Activated CD4-positive, alpha-beta T cell treated with anti-CD3 and anti-CD28 coated beads, Interleukin-2, amount 50 U/mL, for 48 hours (primary cell): ENCODE measurements at regions not wholly inside any gene's neighbourhood (a gene's known extent, or its start where the extent isn't known, plus 50 kb on each side); places are given as distances from the start of the nearest gene placed in this dataset.
"Not testable (repeated sequence)": the region's sequence is repeated elsewhere in the genome, so short reads cannot be mapped to it uniquely, and the experiment has no call there.

Experiments used
- DNase-seq, 2 experiments: peaks; one replicate each; pipeline ENCODE4 v3.0.0-alpha.2; 2020

DNA sequence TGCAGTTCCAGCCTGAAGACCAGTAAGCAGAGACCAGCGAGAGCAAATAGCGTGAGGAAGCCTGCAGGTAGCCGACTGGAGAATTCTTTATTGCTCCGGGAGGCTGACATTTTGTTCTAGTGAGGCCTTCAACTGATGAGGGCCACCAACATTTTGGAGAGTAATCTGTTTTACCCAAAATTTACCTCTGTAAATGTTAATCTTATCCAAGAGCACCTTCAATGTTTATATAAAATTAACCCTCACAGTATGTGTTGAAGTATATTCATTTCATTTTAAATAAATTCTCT is 546.4 kb upstream of the SLITRK5 start:
- DNase-seq = no peak

DNA sequence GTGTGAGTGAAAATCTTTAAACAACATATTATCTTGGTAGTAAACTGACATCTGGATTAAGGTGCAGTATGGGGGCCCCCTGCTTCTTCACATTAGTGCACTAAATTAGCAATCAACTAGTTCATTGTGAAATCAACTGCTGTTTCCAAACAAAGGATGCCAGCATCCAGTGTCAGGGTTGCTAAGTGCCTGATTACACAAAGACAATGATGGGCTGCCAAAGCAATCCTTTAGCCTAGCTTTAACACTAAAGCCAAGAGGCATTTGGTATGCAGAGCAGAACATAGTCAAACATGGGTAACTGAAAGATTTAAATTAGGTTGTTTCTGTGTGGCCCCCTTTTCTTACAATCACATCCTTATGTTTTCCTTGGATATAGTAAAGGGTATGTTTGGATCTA is 543.1 kb upstream of the SLITRK5 start:
- DNase-seq = no peak

DNA sequence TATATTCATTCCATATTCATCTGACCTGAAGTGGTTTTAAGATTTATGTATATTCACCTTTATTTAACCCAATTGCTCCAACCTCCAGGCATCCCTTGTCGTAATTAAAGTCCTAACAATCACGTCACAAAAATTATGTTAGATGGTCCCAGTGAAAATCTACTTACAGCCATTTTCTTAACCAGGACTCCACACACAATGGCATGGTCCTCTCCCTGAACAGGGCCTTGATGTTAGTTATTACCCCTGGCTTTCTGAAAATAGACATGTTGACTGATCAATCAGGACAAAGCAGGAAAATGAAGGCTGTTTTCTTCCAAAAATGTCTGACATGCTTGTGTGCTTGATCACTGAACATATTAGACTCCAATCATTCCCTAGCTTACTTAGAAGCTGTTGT is 542.7 kb upstream of the SLITRK5 start:
- no peak for DNase-seq

DNA sequence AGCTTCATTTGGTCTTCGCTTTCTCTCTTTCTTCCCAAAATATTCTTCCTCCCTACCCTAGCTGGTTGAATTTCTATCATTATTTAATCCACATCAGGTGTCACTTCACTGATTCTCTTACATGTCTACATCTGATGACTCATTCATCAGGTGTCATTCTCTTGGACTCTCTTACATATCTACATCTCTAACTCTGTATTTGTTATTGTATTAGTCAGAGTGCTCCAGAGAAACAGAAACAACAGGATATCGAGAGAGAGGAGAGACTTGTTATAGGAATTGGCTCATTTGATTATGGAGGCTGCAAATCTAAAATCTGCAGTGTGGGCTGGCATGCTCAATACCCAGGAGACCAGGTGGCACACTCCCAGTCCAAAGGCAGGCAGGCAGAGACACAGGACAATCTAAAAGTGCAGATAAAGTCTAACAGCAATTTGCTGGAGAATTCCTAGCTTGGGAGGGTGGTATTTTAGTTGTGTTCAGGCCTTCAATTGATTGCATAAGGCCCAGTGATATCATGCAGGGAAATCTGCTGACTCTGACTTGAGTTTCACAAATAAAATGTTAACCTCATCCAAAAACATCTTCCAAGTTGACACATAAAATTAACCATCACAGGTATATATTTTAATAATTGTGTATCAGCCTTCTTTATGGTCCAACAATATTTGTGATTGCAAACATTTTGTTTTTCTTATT is 541.4 kb upstream of the SLITRK5 start:
- DNase-seq = no peak

DNA sequence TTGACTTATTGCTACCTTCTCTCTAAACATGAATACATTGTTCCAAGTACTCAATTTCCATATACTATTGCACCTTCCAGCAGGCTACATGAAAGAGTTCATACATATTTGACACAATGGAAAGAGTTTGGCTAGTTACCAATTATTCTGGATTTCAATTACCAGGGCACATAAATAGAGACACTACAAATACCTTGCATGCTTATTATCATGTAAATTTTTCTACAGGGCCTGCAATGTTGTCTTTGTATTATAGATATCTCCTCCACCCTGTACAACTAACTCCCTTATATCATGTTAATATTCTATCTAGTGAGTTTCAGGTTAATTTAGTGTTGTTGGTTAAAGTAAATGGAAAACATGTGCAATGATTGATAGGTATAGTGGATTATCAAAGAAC is 540.7 kb upstream of the SLITRK5 start:
- no peak for DNase-seq

DNA sequence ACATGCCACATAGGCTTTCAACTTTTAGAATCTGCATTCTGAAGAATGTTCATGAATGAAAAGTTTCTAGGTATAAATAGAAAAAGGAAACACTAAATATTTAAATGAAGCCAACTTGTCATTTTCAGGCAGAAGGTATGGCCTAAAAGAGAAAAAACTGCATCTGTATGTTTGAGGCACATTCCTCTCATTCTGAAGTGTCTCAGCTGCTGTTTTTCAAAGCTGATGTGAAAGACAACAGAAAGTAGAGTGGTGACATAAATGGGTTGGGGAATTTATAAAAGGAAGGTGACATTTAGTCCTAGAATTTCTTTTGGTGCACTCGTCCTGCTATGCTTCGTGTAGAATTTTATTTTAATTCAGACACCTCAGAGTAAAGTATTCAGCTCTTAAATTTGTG is 539.6 kb upstream of the SLITRK5 start:
- no peak for DNase-seq

DNA sequence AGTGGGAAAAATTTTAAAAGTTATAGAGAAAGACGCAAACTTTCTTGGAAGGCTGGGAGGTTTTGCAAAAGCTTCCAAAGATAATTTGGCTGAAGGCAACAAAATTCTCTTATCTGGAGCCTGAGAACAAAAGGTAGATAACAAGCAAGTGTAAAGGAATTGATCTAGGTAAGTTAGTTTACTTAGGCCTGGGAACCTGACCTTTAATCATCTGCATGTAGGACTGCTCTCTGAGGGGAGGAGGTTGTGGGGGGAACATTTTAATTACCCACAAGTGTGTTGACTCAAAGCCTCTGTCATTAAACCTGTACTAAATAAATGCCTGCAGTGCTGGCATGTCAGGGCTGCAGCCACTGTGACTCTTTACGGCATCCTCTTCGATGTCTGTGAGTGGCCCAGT is 532.3 kb upstream of the SLITRK5 start:
- DNase-seq = no peak

DNA sequence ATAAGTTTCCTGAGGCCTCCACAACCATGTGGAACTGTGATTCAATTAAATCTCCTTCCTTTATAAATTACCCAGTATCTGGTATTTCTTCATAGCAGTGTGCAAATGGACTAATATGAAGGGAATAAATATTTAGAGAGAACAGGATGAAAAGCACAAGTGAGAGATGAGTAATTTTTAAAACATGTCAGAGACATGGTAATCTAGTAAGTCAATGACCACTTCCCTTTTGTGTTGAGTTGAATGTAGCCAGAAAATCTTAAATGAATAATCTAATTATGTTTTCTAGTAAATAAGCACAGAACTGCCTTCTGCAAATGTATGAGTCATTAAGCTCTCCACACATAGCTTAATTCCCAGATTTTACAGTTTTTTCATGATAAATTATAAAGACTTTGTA is 524.1 kb upstream of the SLITRK5 start:
- no peak for DNase-seq

DNA sequence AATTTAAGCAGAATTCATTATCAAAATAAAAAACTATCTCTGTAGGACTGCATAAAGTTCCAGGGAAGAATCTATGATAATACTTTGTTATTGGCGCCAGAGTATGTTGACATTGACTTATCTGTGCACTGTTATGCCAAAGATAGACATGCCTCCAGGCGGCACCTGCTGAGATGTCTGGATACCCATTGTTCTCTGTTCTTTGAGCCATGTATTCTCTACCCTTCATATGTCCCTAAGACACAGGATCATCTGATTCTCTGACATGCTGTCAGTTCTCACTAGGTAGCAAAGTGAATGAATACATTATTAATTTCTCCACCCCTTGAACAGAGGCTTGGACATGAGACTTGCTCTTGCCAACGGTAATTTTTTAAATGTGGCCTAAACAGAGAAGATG is 517.8 kb upstream of the SLITRK5 start:
- DNase-seq = no peak

DNA sequence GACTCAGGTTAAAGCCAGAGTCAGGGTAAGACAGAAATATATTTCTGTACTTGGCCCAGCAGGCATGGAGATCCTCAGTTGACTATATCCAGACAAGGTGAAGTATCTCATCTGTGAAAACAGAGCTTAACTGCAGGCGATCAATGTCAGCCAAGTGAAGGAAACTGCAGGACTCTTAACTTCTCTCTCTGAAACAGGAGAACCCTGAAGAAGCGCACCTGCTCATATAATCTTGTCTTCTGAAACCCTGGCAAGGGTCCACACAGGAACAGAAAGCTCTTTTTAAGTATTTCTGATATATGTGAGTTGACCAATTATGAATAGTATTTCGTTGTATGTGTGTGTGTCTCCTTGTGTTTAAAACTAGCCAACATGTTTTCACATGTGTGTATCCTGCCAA is 504.8 kb upstream of the SLITRK5 start:
- no peak for DNase-seq

DNA sequence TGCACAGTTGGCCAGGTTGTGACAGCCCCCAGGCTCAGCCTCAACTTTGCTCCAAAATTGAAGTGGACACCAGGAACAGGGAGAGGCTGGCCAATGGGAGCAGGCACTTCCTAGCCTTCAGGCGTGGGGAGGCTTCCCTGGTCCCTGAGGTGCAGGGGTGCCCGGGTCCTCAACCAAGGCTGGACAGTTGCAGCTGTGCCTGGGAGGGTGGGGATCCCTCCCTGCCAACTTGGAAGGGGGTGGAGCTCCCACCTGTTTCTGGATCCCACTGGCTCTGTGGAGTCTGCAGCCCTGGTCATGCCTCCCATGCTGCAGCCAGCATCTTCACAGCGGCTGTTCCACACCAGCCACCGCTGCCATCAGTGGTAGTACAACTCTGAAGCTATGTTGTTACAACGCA is 502.8 kb upstream of the SLITRK5 start:
- no peak for DNase-seq

DNA sequence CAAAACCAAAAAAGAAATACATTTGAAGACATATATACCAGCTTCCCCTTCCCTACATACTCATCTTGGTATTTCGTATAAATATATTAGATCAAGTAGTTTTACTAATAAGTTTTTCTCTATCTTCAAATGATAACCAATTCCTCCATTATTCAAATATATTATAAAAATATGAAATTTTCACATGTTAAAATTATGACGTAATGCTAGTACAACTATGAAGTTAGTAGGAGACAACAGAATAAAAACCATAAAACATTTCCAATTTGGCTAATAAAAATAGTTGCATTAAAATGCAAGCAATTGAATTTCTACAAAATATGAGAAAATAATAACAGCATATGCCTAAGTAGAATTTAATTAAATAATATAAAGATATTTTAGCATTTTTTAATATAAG is 501.8 kb upstream of the SLITRK5 start:
- no peak for DNase-seq

DNA sequence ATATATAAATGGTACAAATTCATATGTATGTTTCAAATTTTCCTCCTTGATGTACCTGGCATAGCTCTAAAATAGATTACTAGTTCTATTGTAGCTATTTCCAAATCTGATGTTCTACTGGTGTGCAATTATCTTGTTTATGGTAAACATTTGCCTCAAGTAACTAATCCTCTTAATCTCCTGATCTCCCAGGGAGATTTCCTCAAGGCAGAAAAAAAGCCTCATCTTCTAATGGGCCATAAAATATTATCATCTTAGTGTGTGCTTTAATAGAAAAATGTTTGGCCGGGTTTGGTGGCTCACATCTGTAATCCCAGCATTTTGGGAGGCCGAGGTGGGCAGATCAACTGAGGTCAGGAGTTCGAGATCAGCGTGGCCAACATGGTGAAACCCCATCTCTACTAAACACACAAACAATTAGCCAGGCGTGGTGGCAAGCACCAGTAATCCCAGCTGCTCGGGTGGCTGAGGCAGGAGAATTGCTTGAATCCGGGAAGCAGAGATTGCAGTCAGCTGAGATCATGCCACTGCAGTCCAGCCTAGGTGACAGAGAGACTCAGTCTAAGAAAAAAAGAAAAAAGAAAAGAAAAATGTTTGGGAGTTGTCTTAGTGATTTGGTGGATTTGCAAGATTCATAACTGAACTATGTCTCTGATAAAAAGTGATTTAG is 498.9 kb upstream of the SLITRK5 start:
- DNase-seq = no peak

DNA sequence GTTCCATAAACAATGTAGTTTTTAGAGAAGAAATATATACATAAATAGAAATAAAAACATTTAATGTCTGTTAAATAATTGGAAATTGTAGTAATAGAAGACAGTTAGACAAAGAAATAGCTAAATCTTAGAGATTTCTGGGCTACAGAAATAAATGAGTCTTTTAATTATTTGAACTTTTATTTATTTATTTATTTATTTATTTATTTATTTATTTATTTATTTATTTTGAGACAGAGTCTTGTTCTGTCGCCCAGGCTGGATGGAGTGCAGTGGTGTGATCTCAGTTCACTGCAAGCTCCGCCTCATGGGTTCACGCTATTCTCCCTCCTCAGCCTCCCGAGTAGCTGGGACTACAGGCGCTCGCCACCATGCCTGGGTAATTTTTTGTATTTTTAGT is 486.0 kb upstream of the SLITRK5 start:
- DNase-seq = not testable (repeated sequence)

DNA sequence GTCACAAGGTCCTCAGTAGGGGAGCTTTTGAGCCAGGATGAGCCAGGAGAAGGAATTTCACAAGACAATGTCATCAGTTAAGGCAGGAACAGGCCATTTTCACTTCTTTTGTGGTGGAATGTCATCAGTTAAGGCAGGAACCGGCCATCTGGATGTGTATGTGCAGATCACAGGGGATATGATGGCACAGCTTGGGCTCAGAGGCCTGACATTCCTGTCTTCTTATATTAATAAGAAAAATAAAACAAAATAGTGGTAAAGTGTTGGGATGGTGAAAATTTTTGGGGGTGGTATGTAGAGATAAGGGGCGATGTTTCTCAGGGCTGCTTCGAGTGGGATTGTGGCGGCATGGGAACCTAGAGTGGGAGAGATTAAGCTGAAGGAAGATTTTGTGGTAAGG is 484.5 kb upstream of the SLITRK5 start:
- not testable (repeated sequence) for DNase-seq

DNA sequence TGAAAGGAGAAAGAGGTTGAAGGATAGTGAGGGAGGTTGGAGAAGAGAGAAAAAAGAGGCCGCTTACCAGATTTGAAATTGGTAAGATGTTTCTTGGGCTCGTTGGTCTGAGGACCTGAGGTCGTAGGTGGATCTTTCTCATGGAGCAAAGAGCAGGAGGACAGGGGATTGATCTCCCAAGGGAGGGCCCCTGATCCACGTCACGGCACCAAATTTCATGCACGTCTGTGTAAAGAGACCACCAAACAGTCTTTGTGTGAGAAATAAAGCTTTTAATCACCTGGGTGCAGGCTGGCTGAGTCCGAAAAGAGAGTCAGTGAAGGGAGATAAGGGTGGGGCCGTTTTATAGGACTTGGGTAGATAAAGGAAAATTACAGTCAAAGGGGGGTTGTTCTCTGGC is 479.7 kb upstream of the SLITRK5 start:
- DNase-seq = not testable (repeated sequence)

DNA sequence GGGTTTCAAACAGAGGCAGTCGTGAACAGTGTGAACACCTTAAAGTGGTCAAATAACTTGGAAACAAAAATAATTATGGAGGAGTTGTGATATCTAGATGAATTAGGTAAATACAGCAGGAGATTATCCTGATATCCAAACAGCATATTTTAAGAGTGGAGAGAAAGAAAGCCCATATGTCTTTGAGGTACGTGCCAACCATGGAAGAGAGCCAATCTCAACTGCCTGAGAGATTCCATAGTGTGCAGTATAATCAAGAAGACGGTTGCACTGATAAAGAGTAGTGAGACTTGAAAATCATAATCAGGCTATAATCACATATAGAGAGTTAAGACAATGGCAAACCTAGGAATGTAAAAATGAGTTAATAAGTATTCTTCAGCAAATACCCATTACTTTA is 472.8 kb upstream of the SLITRK5 start:
- DNase-seq = no peak

DNA sequence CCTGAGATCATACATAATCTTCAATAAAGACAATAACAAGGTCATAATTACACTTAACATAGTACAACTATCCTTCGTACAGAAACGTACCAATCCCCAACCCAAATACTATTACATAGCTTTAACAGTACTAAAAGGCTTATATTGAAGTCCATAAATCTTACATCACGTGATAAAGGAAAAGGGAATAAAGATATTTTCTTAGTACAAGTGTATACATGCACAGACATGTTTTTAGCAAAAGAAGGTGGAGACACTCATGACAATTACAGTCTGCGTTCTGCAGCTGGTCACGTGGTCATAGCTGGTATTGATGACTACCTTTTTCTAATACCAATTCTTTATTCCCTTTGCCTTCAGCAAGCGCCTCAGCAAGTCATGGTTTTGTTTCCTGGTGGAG is 464.5 kb upstream of the SLITRK5 start:
- DNase-seq = no peak

DNA sequence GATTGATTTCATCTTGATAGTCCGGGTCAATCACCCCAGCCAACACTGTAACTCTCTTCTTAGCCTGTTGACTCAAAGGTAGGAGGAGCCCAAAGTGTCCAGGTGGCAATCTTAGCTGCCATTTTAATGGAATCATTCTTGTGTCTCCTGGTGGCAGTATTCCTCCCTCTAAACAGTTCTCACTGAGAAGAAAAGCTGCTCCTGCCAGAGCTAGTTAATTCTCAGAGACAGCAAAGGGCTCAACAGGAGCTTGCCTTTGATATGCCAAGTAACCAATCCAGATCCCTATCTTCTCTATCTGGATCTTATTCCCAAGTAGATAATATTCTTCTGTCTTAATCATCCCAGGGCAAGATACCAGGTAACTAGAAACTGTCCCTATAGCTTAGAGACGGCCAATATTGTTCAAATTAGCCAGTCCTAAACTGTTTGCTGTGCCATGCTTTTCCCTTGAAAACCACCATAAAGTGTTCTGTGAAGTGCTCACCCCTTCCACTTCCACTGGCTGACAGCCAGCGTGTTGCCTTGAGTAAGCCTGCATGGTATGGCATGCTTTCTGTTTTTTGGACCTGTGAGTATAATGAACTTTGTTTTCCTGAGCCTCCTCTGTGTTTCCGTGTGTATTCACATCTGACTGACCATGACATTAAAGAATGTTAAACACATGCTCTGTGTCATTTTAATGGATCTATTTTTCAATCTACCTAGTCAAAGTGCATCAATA is 463.7 kb upstream of the SLITRK5 start:
- no peak for DNase-seq

DNA sequence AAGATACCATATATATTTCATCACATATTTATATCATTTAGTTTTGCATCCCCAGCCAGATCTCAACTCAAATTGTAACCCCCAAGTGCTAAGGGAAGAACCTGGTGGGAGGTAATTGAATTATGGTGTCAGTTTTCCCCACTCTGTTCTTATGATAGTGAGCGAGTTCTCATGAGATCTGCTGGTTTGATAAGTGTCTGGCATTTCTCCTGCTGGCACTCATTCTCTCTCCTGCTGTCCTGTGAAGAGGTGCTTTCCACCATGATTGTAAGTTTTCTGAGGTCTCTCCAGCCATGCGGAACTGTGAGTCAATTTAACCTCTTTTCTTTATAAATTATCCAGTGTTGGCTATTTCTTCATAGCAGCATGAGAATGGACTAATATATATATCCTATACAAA is 462.5 kb upstream of the SLITRK5 start:
- DNase-seq = no peak

DNA sequence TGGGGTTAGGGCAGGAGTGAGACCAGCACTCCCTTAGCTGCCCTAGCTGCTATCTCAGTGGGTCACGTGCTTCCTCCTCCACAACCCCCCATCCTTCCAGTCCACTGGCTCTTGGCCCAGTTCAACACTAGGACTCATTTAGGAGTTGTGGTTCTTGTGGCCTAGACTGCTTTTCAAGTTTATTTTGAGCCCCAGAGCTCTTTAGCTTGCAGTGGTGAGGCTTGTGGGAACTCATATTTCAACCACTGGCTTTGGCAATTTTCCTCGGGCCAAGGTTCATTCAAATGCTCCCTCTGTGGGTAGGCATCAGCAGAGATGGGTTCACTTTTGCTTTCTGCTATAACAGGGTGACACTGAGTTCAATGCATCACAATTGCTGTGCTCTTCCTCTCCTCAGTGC is 436.2 kb upstream of the SLITRK5 start:
- no peak for DNase-seq

DNA sequence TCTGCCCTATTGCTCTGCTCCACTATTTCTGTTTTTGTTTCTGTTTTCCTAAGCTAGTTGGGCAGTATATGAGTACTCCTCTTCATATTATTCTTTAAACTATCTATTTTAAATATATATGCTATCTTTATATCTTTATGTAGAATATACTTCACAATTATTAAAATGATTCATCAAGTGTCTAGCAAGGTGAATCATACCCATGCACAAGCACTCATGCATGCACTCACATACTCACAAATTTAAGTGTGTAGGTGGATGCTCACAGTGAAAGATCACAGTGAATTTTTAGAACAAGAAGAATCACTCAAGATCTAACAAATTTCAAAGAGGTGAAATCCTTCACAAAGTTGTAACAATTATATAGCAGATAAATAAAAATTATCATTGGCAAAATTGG is 435.6 kb upstream of the SLITRK5 start:
- no peak for DNase-seq

DNA sequence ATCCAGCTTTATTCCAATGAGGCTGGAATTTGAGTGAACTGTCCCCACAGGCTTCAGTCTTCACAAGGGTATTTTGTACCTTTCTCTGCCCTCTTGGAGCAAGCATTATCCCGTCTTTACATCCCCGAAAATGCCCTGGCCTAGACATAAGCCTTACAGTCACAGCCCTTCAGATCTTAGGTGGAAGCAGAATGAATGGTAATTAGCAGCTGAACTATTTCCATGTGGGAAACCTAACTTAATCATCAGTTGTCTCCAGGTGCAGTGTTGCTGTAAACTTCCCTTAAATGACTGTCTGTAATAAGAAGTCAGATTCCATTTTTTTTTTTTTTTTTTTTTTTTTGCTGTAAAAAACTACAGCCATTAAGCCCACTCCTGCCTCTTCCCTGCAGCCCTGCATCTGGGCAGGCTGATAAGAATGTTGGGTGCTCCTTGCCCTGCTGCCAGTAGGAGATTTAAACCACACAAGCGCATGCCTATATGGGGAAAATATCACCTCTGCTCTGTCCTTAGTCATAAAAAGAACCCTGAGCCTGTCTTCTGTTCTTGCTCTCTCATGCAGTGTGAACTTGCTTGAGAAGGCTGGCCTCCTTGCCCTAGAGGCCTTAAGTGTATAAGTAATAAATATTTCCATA is 426.8 kb upstream of the SLITRK5 start:
- no peak for DNase-seq

DNA sequence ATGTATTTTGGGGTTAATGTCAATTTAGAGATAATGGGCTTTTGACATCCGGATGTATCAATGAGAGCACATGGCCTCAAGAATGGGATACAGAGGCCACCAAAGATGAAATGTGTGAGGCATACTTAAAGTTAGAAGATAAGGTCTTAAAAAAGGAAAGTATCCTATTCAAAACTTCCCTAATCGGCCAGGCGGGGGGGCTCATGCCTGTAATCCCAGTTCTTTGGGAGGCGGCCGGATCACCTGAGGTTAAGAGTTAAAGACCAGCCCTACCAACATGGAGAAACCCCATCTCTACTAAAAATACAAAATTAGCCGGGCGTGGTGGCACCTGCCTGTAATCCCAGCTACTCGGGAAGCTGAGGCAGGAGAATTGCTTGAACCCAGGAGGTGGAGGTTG is 421.3 kb upstream of the SLITRK5 start:
- DNase-seq = not testable (repeated sequence)
